Nephron (organoid): ENCODE measurements at regions not wholly inside any gene's neighbourhood (a gene's known extent, or its start where the extent isn't known, plus 50 kb on each side); places are given as distances from the start of the nearest gene placed in this dataset.

ENCODE experiments used
- H3K27ac Mint-ChIP-seq, 3 experiments: 2 replicates each; pipeline ENCODE4 v1.8.0; 2020; ENCODE audit warnings: mixed read lengths in 3 of 3, mild to moderate bottlenecking in 2 of 3, moderate library complexity in 1 of 3
- H3K27me3 Mint-ChIP-seq: 2 replicates; pipeline ENCODE4 v1.8.0; 2021; ENCODE audit warnings: low read depth, mild to moderate bottlenecking, moderate library complexity, mixed read lengths
- H3K36me3 Mint-ChIP-seq: 2 replicates; pipeline ENCODE4 v1.8.0; 2020; ENCODE audit warnings: low read depth, mixed read lengths
- H3K4me1 Mint-ChIP-seq: 2 replicates; pipeline ENCODE4 v1.8.0; 2020; ENCODE audit warnings: mixed read lengths
- H3K4me3 Mint-ChIP-seq, 3 experiments: 2 replicates each; pipeline ENCODE4 v1.8.0; 2020; ENCODE audit warnings: mild to moderate bottlenecking in 3 of 3, mixed read lengths in 3 of 3, moderate library complexity in 2 of 3
- H3K9me3 Mint-ChIP-seq: 2 replicates; pipeline ENCODE4 v1.8.0; 2020; ENCODE audit warnings: mixed read lengths
- TF ChIP-seq, protein P1 (sequence below), 3 experiments: fragments of 200-600 bp; sonication (generic); IDR thresholded peaks; one replicate each; pipeline ENCODE4 v1.5.0; 2021; ENCODE audit warnings: antibody characterized with exemption in 3 of 3; ENCODE audit not compliant: unreplicated experiment in 3 of 3

DNA sequence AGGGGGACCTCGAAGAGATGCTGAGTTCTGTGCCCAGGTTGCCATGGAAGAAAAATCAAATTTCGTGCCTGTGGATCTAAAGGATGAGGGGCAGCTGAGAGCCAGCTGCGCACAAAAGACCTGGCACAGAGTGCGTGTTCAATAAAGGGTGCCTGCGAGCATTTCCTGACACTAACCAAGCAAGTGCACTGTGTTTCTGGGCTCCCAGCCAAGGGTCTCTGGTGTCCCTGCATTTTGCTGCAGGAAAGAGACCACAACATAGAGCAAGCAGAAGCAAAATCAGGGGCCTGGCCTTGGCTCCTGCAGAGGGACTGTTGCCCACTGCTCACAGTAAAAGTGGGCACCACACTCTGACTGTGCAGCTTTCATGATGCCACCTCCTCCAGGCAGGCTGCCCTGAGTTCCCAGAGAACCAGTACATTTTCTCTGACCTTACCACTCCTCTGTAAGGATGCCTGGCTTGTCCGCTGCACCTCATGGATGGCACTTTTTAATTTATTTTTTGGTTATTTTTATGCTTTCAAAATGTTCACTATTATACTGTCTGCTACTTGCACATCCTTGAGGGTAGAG is 70.8 kb upstream of the GPR12 start:
- H3K9me3 Mint-ChIP-seq: no peaks in the 10 kb centered on the region
- no peak overlapping the region for H3K27ac Mint-ChIP-seq
- TF ChIP-seq, protein P1, sequence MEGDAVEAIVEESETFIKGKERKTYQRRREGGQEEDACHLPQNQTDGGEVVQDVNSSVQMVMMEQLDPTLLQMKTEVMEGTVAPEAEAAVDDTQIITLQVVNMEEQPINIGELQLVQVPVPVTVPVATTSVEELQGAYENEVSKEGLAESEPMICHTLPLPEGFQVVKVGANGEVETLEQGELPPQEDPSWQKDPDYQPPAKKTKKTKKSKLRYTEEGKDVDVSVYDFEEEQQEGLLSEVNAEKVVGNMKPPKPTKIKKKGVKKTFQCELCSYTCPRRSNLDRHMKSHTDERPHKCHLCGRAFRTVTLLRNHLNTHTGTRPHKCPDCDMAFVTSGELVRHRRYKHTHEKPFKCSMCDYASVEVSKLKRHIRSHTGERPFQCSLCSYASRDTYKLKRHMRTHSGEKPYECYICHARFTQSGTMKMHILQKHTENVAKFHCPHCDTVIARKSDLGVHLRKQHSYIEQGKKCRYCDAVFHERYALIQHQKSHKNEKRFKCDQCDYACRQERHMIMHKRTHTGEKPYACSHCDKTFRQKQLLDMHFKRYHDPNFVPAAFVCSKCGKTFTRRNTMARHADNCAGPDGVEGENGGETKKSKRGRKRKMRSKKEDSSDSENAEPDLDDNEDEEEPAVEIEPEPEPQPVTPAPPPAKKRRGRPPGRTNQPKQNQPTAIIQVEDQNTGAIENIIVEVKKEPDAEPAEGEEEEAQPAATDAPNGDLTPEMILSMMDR (IDR thresholded peaks at IDR 0.05; ENCODE audit: unreplicated experiment in 3 of 3): no peak
- H3K36me3 Mint-ChIP-seq: no peaks in the 10 kb centered on the region
- H3K27me3 Mint-ChIP-seq: peaks cover 4% of the 10 kb centered on the region
- no peak overlapping the region for H3K4me3 Mint-ChIP-seq
- peaks cover 17% of the 10 kb centered on the region for H3K4me1 Mint-ChIP-seq

GRCh38 chr13:26829716-26830115 is 69.1 kb upstream of the GPR12 start:
- no peaks in the 10 kb centered on the region for H3K36me3 Mint-ChIP-seq
- no peaks in the 10 kb centered on the region for H3K9me3 Mint-ChIP-seq
- no peak overlapping the region for H3K4me3 Mint-ChIP-seq
- TF ChIP-seq, protein P1 (IDR thresholded peaks at IDR 0.05; ENCODE audit: unreplicated experiment in 3 of 3): no peak
- peaks cover 17% of the 10 kb centered on the region for H3K4me1 Mint-ChIP-seq
- H3K27me3 Mint-ChIP-seq: peaks cover 7% of the 10 kb centered on the region
- no peak overlapping the region for H3K27ac Mint-ChIP-seq

DNA sequence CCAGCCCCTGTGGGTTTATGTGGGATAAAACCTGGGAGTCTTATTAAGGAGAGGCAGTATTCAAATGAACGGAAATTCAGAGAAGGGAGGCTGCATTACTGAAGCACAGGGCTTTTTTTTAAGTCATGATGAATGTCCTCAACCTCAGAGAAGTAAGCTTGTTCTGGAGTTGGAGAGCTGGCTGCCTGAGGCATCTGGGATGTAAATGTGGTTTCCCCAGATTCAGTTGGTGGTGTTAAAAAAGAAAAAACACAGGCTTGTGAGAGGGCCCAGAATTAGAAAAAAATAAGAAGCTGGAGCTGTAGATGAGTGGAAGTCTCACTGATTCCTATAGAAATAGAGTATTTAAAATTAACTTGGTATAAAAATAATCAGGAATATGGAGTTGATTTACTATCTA is 64.0 kb upstream of the GPR12 start:
- H3K4me1 Mint-ChIP-seq: peaks cover under 1% of the 10 kb centered on the region
- H3K27ac Mint-ChIP-seq: no peak overlapping the region
- TF ChIP-seq, protein P1 (IDR thresholded peaks at IDR 0.05; ENCODE audit: unreplicated experiment in 3 of 3): no peak
- no peaks in the 10 kb centered on the region for H3K9me3 Mint-ChIP-seq
- H3K36me3 Mint-ChIP-seq: no peaks in the 10 kb centered on the region
- H3K27me3 Mint-ChIP-seq: peaks cover 3% of the 10 kb centered on the region
- H3K4me3 Mint-ChIP-seq: no peak overlapping the region

- Mint-ChIP-seq H3K27ac (no peak overlapping the region), H3K27me3 (peaks cover 3% of the 10 kb centered on the region), H3K36me3 (no peaks in the 10 kb centered on the region), H3K4me1 (peaks cover 20% of the 10 kb centered on the region), H3K4me3 (no peak overlapping the region), H3K9me3 (no peaks in the 10 kb centered on the region)
- TF ChIP-seq, protein P1 (IDR thresholded peaks at IDR 0.05; ENCODE audit: unreplicated experiment in 3 of 3): no peak
Observed at GRCh38 chr13:26822146-26822545, 61.6 kb upstream of the GPR12 start.

DNA sequence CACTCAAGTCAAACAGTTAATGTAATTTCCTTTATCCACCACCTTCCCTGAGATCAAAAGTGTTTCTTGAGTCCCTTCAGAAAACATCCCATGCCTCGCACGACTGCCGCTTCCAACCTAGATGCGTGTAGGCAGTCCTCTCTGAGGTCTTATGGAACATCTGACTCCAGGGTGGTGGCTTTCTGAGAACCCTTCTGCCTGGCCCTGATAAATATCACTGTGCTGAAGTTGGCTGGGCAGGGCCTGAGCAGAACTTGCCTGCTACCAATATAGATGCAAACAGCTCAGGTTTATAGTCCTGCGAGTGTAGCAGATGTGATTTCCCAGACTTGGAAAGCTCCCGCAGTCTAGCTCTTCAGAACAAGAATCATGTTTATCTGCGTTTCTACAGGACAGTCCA is 61.1 kb upstream of the GPR12 start:
- H3K9me3 Mint-ChIP-seq: no peaks in the 10 kb centered on the region
- H3K4me3 Mint-ChIP-seq: no peak overlapping the region
- H3K36me3 Mint-ChIP-seq: no peaks in the 10 kb centered on the region
- TF ChIP-seq, protein P1 (IDR thresholded peaks at IDR 0.05; ENCODE audit: unreplicated experiment in 3 of 3): no peak
- peaks cover 25% of the 10 kb centered on the region for H3K4me1 Mint-ChIP-seq
- no peak overlapping the region for H3K27ac Mint-ChIP-seq
- H3K27me3 Mint-ChIP-seq: peaks cover 3% of the 10 kb centered on the region

- H3K27ac Mint-ChIP-seq: no peak overlapping the region
- peaks cover 28% of the 10 kb centered on the region for H3K4me1 Mint-ChIP-seq
- H3K4me3 Mint-ChIP-seq: no peak overlapping the region
- no peaks in the 10 kb centered on the region for H3K9me3 Mint-ChIP-seq
- no peaks in the 10 kb centered on the region for H3K36me3 Mint-ChIP-seq
- H3K27me3 Mint-ChIP-seq: peaks cover 3% of the 10 kb centered on the region
- TF ChIP-seq, protein P1 (IDR thresholded peaks at IDR 0.05; ENCODE audit: unreplicated experiment in 3 of 3): no peak
Observed at GRCh38 chr13:26820871-26821270, 60.3 kb upstream of the GPR12 start.
